NCI-H226 (cell line): ENCODE measurements at regions not wholly inside any gene's neighbourhood (a gene's known extent, or its start where the extent isn't known, plus 50 kb on each side); places are given as distances from the start of the nearest gene placed in this dataset.
A peak's percentile ranks its signal among the peaks of the same experiment; 100 is the strongest.
"Not testable (repeated sequence)": the region's sequence is repeated elsewhere in the genome, so short reads cannot be mapped to it uniquely, and the experiment has no call there.

Source experiments
- DNase-seq: peaks from one replicate; pipeline ENCODE4 v3.0.0-alpha.2; 2015

GRCh38 chr5:148708854-148709253 lies 54.5 kb upstream of the HTR4 start:
- DNase-seq = peak; percentile 41

DNA sequence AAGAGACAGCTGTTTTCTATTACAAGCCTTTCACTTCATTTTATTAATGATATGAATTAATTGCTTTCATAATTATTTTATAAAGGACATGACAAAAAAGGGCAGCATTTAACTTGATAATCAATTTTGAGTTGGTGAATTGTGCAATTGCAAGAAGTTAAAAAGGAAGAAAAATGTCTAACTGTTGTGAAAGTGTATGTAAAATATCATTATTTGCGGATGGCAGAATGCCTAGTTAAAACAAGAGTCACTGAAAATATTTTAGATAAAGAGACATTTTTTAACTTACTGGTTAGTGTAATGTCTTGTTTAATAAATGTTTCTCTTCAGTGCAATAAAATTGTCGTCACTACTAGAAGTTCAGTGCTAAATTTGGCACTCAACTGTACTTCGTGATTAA lies 57.6 kb upstream of the HTR4 start:
- no peak for DNase-seq

DNA sequence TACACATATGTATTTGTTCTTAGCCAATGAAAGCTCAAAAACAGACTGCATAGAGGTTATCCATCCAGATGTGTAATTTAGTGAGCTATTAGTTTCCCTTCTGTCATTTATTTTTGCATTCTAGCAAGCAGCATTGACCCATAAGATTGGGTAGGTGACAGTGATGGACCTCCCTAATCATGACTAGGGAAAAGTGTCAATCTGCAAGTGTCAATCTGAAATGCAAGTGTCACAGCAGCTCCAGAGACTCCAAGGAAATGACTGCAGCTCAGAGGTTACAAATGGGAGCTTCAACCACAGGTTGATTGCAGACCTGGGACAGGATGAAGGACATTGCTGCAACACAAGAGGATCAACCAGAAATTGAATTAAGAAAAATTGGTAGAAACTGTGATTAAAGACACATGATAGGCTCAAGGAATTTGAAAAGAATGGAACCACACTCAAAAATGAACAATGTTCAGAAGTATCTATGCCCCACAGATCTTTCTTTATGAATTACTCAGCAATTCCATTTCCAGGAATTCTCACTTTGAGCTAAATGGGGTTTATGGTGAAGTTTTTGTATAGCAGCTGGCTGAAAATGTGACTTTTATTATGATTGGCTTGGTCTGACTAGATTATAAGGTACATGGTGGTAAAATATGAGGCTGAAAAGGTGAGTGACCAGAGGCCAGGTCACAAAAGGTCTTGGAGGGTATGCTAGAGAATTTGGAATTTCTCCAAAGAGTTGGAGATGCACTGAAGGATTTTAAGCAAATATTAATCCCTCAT lies 59.6 kb upstream of the HTR4 start:
- no peak for DNase-seq

DNA sequence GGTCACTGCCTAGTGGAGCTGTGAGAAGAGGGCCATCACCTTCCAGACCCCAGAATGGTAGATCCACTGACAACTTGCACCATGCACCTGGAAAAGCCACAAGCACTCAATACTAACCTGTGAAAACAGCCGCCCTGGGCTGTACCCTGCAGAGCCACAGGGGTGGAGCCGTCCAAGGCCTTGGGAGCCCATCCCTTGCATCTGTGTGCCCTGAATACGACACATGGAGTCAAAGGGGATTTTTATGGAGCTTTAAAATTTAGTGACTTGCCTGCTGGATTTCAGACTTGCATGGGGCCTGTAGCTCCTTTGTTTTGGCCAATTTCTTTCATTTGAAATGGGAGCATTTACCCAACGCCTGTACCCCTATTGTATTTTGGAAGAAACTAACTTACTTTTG lies 62.4 kb upstream of the HTR4 start:
- DNase-seq = no peak

DNA sequence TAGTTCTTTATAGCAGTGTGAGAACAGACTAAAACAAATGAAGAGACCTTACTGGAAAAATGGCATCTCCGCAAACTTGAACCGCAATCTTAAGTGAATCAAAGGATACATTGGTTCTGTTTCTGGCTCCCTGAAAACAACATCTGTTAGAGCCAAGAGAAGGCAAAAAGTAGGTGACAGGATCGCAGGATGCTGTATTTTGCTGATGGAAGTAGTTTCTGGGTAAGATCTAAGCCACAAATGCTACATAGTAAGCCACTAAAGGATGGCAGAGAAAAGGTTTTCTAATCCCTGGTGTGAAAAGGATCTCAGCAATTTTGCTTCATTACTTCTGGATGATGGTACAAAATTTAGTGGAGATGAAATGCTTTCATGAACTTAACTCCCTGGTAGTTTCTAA lies 63.3 kb upstream of the HTR4 start:
- DNase-seq = no peak

GRCh38 chr5:148719605-148720004 lies 65.3 kb upstream of the HTR4 start:
- DNase-seq = no peak

- DNase-seq = no peak
Observed at GRCh38 chr5:148720257-148720656, 65.9 kb upstream of the HTR4 start.

DNA sequence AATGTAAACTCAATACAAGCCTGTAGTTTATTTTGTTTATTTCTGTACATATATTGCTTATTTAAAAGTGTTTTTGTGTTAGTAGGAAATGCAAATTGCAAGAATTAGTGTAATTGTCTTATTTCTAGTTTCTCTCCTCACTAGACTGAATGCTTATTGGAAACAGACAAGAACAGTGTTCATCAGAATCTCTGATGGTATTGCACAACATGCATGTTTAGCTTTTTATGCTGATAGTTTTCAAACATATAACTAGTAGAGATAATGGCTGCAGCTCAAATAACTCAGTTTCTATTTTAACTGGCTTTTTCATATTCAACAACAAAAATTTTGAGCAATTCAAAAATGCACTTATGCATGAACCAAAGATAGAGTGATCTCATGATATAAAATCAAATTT lies 68.8 kb upstream of the HTR4 start:
- DNase-seq = no peak

- no peak for DNase-seq
Observed at GRCh38 chr5:148725675-148726074, 71.3 kb upstream of the HTR4 start.

GRCh38 chr5:148729182-148729581 lies 74.9 kb upstream of the HTR4 start:
- no peak for DNase-seq

DNA sequence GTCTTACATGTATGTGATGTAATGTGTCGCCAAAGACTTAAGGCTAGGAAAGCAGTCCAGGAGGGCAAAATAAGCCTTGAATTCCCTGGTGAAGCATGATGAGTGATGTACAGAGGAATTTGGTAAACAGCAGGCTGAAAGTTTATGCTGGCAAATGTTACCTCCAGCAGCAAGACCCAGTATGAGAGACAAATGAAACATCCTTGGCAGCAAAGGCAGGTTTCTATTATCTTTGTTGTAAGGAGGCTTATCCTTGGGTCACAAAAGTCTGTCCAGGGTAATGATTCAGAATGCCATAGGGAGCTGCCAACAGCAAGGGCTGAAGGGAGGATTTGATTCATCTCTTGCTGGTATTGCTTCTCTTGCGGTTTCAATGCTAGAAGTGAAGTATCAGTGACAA lies 75.9 kb upstream of the HTR4 start:
- DNase-seq = peak; percentile 74

DNA sequence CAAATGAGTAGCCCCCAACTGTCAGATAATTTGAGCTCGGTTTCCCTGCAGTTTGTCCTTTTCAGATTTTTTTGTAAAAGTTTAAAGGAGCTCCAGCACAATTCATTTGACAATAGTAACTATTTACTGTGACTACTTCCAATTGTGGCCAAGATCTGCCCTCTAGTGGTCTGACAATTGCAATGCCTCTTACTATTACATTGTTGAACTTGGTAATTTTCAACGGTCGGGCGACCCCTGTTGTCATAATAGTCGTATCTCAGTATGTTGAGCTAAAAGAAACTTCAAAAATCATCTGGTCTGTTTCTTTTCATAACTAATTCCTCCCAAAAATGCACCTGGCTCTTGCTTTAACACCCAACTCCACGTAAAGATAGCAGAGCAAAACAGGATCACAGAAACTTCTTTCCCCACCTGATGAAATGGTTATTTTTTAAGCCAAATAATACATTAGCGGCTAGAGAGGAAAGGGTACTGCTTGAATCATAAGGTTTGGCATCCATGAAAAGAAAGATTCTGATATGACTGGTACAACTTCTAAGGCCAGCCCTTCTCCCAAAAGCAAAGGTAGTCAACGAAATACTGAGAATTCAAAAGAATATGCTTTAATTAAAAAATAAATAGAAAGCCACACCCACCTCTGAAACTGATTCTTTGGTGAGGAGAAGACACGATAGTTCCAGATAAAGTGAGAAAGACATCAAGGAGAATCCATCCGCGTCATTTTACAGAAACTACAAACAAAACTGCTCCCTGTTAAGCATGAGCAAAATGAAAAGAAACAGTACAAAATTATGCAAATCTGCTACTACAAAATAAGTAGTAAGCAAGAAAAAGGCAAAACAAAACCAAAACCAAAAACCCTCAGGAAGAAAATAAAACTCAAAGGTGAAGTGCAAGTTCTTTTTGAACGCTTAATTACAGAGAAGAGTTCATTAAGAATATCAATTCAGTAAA lies 76.9 kb upstream of the HTR4 start:
- peak; percentile 62 for DNase-seq

GRCh38 chr5:148732692-148733091 lies 78.4 kb upstream of the HTR4 start:
- DNase-seq = no peak

DNA sequence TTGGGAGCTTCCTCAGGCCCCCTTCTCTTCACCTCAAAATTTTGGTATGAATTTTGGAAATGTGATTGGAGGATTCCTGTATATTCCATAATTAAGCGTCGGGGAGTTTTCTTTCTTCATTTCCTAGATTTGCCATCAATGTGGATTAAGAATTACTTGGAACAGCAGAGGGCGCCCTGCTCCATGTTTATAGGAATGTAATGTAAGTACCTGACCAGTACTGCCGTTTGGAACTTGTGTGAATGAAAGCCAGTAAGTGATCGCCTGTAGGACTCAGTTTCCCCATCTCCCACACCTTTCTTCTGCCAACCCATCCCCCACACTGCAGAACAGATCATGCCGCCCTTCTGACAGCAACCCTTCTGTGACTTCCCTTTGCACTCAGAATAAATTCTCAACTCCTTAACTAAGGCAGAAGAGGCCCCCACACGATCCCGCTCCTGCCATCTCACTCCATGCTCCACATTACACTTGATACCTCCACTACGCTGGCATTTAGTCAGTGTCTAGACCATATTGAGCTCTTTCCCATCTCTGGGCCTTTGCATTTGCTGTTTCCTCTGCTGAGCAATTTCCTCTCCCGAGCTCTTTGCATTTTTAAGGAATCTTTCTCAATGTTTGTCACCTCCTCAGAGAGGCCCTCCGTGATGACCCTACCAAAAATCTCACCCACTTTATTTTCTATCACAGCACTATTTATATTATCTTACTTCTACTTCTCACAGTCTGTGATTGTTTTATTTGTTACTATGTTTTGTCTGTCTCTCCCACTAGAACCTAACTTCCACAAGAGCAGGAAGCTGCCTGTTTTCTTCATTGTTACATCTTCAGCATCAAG lies 79.5 kb upstream of the HTR4 start:
- DNase-seq = peak; percentile 37

DNA sequence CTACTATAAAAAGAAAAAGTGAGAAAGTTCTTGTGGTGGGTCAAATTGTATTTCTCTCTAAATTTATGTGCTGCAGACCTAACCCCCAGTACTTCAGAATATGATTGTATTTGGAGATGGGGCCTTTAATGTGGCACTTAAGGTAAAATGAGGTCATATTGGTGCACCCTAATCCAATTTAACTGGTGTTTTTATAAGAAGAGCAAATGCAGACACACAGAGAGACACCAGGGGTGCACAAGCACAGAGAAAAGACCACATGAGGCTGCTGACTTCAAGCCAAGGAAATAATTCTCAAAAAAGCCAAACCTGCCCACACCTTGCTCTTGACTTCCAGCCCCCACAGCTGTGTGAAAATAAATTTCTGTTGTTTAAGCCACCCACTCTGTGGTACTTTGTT lies 80.2 kb upstream of the HTR4 start:
- DNase-seq = no peak

- peak; percentile 23 for DNase-seq
Observed at GRCh38 chr5:148735301-148735835, 81.0 kb upstream of the HTR4 start.

DNA sequence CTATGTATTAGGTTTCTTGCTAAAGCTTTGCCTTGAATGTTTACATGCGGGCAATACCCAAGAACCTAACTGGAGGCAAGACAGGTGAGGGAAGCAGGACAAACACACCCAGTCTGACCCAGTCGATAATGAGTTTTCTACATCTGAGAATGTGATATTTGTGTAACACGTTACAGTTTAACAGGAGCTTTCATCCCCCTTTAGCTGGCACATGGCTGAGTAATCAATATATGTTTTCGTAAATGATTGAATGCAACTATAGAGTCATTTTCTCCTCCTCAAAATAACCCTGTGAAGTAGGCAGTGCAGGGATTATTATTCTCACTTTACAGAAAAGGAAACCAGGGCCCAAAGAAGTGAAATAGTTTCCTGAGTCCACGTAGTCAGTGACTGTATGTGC lies 84.7 kb upstream of the HTR4 start:
- DNase-seq = no peak

DNA sequence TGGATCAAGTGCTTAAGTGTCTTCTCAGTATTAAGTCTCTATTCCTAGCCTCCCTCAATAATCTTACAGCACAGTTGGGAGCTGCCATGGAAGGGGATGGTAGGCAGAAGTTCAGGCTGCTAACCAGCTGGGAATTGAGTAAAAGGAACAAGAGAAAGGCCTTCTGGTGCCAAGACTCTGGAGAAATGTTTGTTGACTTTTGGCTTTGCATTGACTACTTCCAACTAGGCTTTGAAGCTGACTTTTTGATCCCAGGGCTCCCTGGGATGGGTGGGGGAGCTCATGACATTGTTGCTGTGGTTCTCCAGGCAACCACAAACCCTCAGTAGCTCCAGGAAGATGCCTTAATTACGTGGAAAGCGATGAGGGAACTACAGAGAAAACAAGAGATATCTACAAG lies 85.2 kb upstream of the HTR4 start:
- DNase-seq = no peak

GRCh38 chr5:148740079-148740858 lies 85.9 kb upstream of the HTR4 start:
- no peak for DNase-seq

GRCh38 chr5:148740966-148741742 lies 85.3 kb upstream of the ADRB2 start:
- peak; percentile 38 for DNase-seq

- not testable (repeated sequence) for DNase-seq
Observed at GRCh38 chr5:148741766-148742165, 84.6 kb upstream of the ADRB2 start.
